ENCODE measurements at regions not wholly inside any gene's neighbourhood (a gene's known extent, or its start where the extent isn't known, plus 50 kb on each side); places are given as distances from the start of the nearest gene placed in this dataset.

- no peak for TF ChIP-seq CTCF (IDR thresholded peaks at IDR 0.05)
- Histone ChIP-seq H3K4me3 (no peak overlapping the region), H3K27ac (no peak overlapping the region), H3K9ac (ENCODE audit: low read depth in 2 of 2, low read length in 2 of 2) (no peak overlapping the region), H3K9me3 (no peaks in the 10 kb centered on the region), H3K27me3 (no peaks in the 10 kb centered on the region), H3K4me1 (no peaks in the 10 kb centered on the region), H3K36me3 (no peaks in the 10 kb centered on the region)
- DNase-seq, result no peak
- intact Hi-C loops (cut with DNase I), result no loop called here
Measured at GRCh38 chr7:101720324-101720723, 91.2 kb upstream of the MYL10 start.

- no peak overlapping the region for H3K27ac ChIP-seq
- H3K9me3 ChIP-seq, result no peaks in the 10 kb centered on the region
- no peak for TF ChIP-seq CTCF (IDR thresholded peaks at IDR 0.05)
- H3K27me3 ChIP-seq, result no peaks in the 10 kb centered on the region
- no peaks in the 10 kb centered on the region for H3K4me1 ChIP-seq
- no peak overlapping the region for H3K9ac ChIP-seq (ENCODE audit: low read depth in 2 of 2, low read length in 2 of 2)
- DNase-seq, result no peak
- intact Hi-C loops (cut with DNase I), result no loop called here
- no peaks in the 10 kb centered on the region for H3K36me3 ChIP-seq
- no peak overlapping the region for H3K4me3 ChIP-seq
Measured at GRCh38 chr7:101722247-101722646, 93.2 kb upstream of the MYL10 start.

GRCh38 chr7:101723835-101724234 is 93.6 kb upstream of the CUX1 start:
- intact Hi-C loops (cut with DNase I), result no loop called here
- no peak overlapping the region for H3K9ac ChIP-seq (ENCODE audit: low read depth in 2 of 2, low read length in 2 of 2)
- H3K9me3 ChIP-seq, result no peaks in the 10 kb centered on the region
- DNase-seq, result no peak
- H3K4me1 ChIP-seq, result no peaks in the 10 kb centered on the region
- H3K27me3 ChIP-seq, result no peaks in the 10 kb centered on the region
- no peaks in the 10 kb centered on the region for H3K36me3 ChIP-seq
- no peak for TF ChIP-seq CTCF (IDR thresholded peaks at IDR 0.05)
- H3K4me3 ChIP-seq, result no peak overlapping the region
- H3K27ac ChIP-seq, result no peak overlapping the region

GRCh38 chr7:101724957-101725356 is 92.5 kb upstream of the CUX1 start:
- Histone ChIP-seq H3K9me3 (no peaks in the 10 kb centered on the region), H3K27me3 (no peaks in the 10 kb centered on the region), H3K27ac (no peak overlapping the region), H3K4me3 (no peak overlapping the region), H3K4me1 (peaks cover 3% of the 10 kb centered on the region), H3K36me3 (no peaks in the 10 kb centered on the region), H3K9ac (ENCODE audit: low read depth in 2 of 2, low read length in 2 of 2) (no peak overlapping the region)
- no peak for TF ChIP-seq CTCF (IDR thresholded peaks at IDR 0.05)
- DNase-seq, result no peak
- intact Hi-C loops (cut with DNase I), result no loop called here

- no peak overlapping the region for H3K4me3 ChIP-seq
- H3K27ac ChIP-seq, result no peak overlapping the region
- H3K4me1 ChIP-seq, result peaks cover 3% of the 10 kb centered on the region
- no peaks in the 10 kb centered on the region for H3K36me3 ChIP-seq
- intact Hi-C loops (cut with DNase I), result no loop called here
- no peaks in the 10 kb centered on the region for H3K27me3 ChIP-seq
- DNase-seq, result no peak
- no peak overlapping the region for H3K9ac ChIP-seq (ENCODE audit: low read depth in 2 of 2, low read length in 2 of 2)
- H3K9me3 ChIP-seq, result no peaks in the 10 kb centered on the region
- no peak for TF ChIP-seq CTCF (IDR thresholded peaks at IDR 0.05)
Measured at GRCh38 chr7:101725921-101726320, 91.5 kb upstream of the CUX1 start.

- peaks cover 3% of the 10 kb centered on the region for H3K4me1 ChIP-seq
- intact Hi-C loops (cut with DNase I), result no loop called here
- no peak overlapping the region for H3K9ac ChIP-seq (ENCODE audit: low read depth in 2 of 2, low read length in 2 of 2)
- no peak overlapping the region for H3K4me3 ChIP-seq
- no peaks in the 10 kb centered on the region for H3K27me3 ChIP-seq
- no peak overlapping the region for H3K27ac ChIP-seq
- no peak for DNase-seq
- H3K9me3 ChIP-seq, result no peaks in the 10 kb centered on the region
- H3K36me3 ChIP-seq, result no peaks in the 10 kb centered on the region
- TF ChIP-seq CTCF (IDR thresholded peaks at IDR 0.05), result no peak
Measured at GRCh38 chr7:101727184-101727583, 90.2 kb upstream of the CUX1 start.
